GM21786 (cell line): ENCODE measurements at regions not wholly inside any gene's neighbourhood (a gene's known extent, or its start where the extent isn't known, plus 50 kb on each side); places are given as distances from the start of the nearest gene placed in this dataset.

ENCODE experiments used
- ATAC-seq: cut with Tn5 transposase; IDR thresholded peaks from one replicate; pipeline ENCODE4 v1.9.1; 2021; ENCODE audit not compliant: unreplicated experiment

DNA sequence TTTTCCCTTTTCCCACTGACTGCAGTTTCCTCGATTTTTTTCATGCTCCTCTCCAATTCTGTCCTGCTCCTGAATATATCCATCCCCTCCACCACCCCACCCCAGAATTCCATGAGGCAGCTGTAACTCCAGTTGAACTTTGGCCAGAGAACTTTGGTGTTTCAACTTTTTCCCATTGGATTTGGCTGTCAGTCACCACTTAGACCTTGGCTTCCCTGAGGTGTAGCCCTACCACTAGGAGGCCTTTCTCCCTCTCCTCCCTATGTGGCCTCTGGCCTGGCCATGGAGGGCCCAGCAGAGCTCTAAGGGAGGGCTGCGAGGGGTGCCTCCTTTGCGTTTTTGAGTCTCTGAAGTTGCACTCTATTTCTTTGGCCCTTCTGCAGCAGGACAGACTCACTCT lies 261.3 kb downstream of the PIK3R1 start:
- no peak for ATAC-seq

DNA sequence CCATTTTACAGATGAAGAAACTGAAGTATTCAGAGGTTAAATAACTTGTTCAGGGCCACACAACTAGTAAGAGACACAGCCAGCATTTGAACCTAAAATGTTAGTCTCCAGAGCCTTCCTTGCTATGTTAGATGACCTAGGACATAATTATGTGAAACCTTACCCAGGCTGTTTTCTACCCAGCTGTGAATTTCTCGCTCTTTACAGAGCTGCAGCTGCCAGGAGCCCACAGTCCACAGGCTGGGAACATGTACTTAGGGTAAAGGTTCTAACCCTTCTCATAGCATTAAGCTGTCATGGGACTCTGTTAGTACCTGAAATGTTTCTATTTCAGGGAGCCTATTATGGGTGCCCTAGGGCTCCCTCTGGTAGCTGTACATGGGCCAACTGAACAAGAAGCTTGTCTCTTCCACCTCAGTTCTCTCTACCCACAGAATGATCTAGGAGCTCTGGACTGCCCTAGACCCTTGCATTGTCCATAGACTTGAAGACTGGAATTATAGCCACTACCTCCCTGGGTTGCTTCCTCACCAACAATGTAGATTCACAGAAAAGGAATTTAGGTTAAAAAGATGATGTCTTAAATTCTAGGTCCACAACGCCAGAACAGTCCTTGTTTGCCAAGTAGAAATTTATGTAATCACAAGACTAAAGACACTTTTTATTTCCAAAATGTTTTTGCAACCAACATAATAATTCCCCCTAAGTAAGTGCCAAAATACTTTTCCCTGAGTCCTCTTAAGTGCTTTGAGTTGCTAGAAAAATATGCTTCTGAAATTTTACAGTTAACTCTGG lies 262.9 kb downstream of the PIK3R1 start:
- no peak for ATAC-seq

DNA sequence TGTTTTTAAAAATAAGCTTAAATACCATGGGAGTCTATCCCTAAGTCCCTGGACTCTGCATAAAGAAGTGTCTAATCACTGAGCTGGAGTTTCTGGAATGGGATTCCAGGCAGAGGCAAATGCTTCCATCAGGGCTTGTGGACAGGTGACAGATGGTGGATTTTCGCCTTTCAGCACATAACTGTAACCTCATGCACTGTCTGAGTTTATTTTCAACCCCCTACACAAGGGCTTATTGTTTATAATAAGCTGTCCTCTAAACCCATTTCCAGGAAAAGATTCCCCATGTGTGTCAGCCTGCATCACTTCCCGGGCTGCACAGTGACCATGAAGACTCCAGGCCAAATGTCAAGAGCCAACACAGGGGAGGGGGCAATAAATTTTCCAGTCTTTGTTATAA lies 264.0 kb downstream of the PIK3R1 start:
- ATAC-seq = no peak

DNA sequence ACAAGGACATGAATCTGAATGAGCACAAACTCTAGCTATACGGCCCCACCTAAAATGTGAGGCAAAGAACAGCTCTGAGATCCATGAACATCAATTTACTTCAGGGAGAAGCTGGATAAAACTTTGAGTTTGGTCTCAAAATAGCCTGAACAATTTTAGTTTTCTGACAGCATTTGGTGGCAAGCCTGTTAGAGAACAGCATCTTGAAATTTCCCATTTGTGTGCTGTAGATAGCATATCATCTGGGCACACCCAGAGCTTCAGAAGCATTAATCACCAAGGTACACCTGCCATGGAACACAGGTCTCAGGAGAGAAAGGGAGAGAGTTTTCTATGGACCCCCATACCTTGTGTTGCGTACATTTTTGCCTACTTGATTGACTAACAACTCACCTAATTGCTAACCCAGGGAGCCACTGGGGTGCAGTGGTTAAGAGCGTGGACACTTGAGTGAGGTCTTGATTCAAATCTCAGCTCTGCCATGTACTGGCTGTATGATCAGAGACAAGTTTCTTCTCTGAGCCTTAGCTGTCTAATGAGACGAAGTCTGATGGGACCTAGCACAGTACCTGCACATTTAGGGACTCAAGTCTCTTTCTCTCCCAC lies 264.9 kb downstream of the PIK3R1 start:
- ATAC-seq = no peak

DNA sequence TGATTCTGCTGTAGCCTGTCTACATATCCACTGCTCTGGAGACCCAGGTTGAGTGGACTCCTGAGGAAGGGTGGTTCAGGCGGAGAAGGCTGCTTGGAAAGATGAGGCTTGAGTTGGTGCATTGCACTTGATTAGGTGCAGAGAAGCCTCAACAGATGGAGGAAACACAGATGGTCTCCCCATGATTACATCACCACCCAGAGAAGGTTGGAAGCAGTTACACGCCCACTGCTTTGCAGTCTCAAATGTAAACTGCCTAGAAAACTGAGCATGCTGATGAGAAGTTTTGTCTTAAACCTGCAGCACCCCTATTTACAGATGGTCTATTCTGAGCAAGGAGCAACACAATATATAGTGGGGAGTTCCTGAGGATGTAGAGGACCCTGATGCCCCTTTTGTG lies 266.6 kb downstream of the PIK3R1 start:
- no peak for ATAC-seq

DNA sequence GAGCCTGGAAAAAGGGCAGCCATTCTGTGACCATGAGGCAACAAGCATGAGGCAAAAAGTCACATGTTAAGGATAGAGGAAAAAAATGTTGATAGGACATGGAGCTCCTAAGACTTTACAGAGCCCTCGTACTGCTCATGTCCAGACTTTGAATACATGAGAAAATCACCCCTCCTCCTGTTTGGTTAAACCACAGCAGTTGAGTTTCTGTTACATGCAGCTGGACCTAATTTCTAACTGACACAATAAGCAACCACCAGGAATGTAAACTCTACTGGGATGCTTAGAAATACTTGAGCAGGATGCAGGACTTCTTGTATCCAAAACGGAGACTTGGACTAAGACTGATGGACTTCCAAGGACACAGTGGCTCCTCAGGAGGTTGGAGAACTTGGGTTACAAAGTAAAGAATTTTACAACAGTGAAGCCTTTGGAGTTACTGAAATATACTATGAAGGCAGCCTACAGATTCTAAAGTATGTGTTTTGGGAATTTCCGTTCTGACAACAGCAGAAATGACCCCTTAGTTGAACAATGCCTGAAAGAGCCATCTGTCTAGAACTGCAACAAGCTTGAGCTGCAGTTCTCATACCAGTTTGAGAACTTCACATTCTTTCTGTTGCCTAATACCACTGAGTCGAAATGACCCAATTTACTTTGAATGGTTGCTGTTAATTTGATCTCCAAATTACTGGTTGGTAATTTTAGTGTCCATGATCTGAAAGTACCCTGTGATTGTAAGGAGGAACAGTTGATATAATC lies 268.9 kb downstream of the PIK3R1 start:
- no peak for ATAC-seq

DNA sequence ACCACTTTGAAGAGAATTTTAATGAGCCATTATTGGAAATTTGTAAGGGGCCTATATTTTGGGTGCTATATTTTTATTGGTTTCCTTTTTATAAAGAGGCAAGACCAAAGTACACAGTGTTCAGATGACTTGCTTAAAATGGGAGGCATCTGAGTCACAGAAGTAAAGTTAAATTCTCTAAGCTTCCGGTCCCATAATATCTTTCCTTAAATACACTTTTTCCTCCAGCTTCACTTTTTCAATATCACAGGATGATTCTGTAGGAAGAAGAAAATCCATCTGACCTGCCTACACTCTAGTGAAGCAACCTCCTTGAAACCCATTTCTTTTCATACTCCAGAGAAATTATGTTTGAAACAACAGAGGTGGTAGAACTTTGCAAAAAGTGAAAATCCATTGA lies 274.0 kb downstream of the PIK3R1 start:
- ATAC-seq = no peak

DNA sequence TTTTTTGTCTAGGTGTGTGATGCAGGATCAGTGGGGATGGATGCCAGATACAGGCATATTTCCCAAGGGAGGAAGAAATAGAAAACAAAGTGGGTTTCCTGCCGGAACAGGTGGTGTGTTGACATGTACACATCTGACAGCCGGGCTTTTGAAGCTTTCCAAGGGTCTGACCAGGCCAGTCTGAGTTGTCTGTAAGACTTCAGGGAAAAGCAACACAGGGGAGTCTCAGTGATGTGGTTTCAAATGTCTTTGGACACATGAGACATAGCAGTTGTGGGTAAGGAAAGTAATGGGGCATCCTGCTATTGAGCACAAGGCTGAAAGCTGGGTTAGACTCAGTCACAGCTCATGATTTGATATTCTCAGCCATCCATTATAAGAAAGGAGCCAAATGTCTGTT lies 274.9 kb downstream of the PIK3R1 start:
- ATAC-seq = no peak

DNA sequence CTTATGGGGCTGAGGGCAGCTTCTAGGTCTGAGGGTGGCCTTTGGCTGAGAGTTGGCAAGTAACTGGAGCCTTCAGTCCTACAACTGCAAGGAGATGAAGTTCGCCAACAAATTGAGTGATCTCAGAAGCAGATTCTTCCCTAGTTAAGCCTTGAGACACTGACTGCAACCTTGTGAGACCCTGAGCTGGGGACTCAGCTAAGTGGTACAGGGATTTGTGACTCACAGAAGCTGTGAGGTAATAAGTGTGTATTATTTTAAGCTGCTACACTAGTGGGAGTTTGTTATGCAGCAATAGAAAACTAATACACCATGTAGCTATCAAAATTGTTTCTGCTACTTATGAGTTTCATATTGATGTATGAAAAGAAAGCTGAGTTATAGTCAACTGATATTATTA lies 279.2 kb downstream of the PIK3R1 start:
- ATAC-seq = no peak

DNA sequence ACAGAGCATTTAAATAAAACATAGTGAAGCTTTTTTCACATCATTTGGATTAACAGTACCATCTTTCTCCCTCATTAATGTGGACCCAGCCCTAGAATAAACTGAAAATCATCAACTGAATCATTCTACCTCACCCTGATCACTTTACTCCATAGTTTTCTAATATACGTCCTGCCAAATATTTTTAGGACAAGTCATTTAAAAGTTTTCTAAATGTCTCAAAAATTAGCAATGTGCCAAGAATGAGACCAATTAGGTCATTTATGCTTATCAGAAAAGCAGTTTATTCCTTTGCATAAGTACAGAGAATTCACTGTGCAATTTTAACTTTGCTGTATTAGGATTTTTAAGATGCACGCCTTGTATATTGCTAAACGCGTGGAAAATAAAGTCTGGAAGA lies 284.4 kb downstream of the PIK3R1 start:
- ATAC-seq = no peak

DNA sequence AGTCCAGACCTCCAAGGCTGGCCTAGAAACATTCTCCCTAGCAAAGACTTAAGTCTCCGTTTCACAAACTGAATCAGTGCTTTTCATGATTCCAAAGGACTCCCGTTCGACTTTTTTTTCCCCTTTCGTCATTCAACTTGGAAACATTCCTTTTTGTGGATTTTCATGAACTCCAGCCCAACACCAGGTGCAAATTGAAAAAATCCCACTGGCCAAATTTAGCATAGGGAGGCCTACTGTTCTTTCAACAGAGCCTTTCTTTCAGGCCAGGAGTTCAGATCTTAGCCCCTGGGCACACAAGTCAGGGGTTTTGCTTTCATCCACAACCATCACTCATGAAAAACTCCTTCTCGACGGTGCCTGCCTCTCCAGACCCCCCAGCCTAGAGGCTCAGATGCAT lies 285.3 kb downstream of the PIK3R1 start:
- ATAC-seq = no peak

DNA sequence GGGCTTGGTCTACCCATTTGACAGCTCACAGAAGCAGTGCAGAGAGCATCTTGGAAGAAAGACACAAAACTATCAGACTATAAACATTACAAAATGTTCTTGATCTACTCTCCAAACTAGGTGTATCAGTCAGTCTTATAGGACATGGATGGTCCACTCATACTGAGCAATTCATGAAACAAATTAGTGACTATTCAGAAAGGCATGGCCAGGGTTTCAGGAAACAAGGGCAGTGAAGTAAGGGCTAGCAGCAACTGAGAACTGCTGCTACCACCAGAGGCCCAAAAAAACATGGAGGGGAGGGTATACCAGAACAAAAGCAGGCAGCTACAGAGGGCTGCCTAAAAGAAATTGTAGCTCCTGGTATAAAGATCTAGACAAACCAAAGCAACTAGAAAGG lies 287.0 kb downstream of the PIK3R1 start:
- no peak for ATAC-seq

DNA sequence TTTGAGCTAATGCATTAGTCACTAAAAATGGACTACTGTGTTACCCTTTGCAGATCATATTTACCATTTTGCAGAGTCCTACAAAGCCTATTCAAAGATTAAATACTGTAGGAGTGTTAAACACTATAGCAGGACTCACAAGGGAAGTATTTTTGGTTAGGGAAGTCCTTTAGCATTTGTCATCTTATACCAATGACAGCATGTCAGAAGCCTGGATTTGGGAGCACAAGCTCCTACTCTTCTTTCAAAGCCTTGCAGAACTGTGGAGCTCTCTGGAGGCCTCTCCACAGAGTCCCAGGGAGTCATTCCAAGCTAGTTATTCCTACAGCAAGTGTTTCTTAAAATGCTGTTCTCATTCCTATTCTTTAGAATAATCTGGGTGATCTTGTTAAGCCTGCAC lies 288.8 kb downstream of the PIK3R1 start:
- ATAC-seq = no peak

DNA sequence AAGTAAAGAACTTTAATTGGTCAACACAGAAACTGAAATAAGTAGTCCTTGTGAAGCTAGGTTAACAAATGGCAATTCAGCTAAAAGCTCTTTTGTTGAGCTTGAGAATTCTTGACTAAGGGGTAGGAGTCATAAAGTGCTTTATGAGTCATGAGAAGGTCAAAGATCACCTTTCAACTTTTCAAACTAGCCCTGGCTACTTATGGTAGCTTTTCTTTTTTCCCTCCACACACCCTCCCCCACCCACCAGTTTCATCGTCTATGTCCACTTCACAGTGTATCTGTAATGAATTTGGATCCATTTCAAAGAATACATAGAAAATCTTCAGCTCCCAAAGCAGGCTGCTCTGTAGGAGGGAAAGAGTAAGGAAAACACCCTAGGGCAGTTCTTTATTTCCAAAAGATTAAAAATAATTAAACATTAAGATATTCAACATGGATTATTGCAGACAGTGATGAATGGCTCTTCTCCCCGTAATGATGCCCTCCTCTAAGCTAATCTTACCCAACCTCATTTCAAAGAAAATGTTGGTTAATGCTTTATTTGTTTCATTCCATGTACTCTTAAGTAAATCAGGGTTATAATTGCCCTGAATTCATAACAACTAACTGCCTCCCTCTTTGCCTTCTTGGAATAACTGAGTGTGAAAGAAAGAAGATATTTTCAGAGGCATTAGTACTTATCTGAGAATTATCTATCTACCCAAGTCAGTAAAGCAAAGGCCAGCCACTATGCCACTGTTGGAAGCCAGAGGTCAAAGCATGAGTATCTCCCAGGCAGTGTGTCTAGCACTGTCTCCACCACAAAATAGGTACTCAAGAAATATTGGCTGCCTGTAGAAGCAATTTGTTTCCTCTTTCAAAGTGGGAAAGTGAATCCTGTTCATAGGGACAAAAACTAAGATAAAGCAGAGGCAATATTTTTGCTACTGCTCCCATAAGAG lies 290.6 kb downstream of the PIK3R1 start:
- no peak for ATAC-seq

DNA sequence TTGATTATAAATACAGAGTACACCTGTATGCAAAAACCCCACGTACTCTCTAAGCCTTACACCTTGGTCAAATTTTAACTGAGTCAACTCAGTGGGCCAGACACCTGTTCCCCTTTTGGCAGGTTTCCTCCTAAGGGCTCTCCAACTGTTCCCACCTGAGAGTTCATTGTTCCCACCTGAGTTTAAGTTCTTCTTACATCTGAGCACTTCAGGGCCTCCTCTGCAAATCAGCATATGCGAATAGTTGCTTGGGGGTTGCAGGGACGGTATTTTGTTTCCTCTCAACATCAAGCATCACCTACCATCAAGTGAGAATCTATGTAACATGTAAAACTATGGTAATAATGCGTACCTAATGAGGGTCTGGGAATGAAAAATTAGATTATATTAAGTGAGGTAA lies 300.0 kb downstream of the PIK3R1 start:
- ATAC-seq = no peak

DNA sequence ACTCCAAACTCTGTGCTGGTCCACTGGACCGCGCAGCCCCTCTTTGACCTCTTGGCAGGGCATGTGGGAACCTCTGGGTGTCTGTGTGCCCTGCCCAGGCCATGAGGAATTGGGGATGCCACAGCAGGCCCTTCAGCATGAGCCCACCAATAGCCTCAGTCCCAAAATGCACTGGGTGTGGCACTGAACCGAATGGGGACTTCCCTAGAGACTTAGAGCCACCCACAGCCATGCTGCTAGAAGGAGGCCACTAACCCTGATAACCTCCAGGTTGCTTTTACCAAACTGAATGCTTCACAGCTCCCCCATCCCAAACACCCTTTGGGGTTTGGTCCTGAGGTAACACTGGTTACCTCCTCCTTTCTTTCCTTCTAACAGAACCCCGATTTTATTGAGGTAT lies 302.7 kb downstream of the PIK3R1 start:
- ATAC-seq = no peak

DNA sequence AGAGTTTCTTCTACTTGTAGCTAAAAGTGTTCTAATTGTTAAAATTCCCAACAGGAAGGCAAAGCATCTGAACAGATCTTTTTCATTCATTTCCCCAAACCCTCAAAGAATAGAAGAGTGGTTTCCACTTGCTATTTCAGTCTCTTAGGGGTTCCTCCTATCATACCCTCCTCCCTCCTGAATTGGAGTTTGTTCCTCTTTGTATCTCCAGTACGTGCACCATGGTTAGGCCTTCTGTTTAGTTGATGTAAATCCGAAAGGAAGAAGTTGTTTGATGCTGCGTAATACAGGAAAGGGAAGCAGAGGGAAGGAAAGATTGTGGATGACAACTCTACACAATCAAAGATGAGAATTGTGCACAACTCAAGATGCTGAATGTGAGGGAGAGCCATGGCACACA lies 303.6 kb downstream of the PIK3R1 start:
- no peak for ATAC-seq

DNA sequence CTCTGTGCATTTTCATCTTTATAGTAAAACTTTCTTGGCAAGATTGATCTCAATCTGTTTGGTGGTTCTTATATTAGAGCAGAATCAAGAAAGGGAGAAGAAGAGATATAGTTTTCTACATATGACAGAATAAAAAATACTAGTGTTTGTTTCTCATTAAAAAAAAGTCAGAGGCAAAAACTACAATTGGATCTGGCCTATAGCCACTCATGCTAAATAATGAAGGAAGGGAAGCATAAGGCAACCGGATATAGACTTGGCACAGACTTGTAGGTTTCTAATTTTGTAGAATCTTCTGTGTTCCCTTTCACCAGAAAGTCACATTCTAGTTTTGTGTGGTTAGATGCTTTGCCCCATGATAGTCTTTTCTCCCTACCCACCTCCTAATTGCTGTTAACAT lies 306.2 kb downstream of the PIK3R1 start:
- no peak for ATAC-seq

DNA sequence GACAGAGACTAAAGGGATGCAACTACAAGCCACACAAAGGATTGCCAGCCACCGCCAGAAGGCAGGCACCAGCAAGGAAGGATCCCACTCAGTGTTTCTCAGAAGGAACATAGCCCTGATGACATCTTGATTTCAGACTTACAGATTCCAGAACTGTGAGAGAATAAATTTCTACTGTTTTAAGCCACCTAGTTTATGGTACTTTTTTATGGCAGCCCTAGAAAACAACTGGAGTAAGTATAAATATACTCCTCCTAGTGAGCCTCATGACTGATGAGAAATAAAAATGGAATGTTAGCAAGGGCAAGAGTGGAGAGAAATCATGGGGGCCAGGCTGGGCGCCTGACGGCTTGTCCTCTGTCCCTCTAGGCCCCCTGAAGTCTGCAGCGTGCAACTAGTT lies 307.3 kb downstream of the PIK3R1 start:
- no peak for ATAC-seq

DNA sequence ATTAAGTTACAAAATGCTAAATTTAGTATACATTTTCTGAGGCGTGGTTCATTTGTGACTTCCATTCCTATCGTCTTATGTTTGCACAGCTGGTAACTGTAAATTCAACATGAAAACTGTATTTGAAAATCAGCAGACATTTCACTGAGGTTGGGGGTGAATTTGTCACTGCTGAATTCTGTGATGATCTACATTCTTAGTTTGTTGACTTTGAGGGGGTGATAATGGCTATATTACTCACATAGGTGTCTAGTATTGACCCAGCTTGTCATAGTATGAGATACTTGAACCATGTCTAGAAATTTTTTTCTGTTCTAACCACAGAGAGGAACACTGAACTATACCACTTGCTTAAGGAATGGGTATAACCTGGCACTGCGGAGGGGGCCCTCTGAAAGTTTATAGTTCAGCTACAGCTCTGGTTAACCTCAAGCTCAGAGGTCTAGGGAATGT lies 313.3 kb downstream of the PIK3R1 start:
- no peak for ATAC-seq

DNA sequence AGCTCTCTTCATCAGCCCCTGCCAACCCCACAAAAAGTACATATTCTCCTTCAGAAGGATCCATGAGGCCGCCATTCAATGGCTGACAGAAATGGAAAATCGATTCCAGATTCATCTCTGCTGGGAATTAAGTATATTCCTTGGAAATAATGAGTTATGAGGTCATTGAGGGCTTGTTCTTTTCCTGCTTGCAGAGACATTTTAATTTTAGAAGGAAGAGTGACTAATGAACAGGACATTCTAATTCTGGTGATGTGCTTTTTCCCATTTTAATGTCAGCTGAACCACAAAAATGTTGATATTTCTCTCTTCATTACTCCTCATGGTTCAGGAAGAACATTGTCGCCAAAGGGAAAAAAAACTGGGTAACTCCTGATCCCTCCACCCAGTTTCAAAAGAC lies 314.0 kb downstream of the PIK3R1 start:
- no peak for ATAC-seq
